GM21619 (cell line): ENCODE measurements at regions not wholly inside any gene's neighbourhood (a gene's known extent, or its start where the extent isn't known, plus 50 kb on each side); places are given as distances from the start of the nearest gene placed in this dataset.

Experiments
- ATAC-seq: cut with Tn5 transposase; IDR thresholded peaks from one replicate; pipeline ENCODE4 v1.9.1; 2021; ENCODE audit not compliant: unreplicated experiment

DNA sequence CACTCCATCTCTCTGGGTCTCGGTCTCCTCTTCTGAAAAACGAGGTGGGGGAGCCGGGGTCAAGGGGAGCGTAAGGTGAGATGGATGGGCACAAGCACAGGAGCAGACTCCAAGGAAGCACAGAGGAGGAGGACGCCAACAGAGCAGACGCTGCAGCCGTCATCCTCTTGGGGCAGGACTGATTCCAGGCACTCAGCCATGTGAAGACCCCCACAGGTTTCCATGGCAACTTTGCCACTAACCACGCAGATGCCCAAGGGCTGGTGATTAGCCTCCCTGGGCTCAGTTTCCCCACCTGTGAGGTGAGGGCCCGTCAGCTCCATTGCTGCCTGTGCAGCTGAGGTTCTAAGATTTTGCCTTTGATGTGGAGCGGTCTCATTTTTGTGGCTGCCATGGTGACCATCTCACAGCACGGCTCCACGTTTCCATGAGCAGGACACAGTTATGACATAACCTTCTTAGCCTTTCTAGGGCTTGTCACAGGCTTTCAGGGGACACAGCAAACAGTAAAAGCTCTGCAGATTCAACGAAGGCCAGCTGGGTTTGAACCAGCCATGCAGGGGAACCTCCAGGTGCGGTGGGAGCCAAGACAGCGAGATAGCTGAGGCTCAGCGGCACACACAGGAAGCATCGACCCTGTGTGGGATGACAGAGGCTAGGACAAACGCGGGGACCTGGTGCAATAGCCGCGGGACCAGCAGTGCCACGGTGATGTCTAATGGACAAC lies 170.3 kb downstream of the NUP210 start:
- ATAC-seq, result no peak

DNA sequence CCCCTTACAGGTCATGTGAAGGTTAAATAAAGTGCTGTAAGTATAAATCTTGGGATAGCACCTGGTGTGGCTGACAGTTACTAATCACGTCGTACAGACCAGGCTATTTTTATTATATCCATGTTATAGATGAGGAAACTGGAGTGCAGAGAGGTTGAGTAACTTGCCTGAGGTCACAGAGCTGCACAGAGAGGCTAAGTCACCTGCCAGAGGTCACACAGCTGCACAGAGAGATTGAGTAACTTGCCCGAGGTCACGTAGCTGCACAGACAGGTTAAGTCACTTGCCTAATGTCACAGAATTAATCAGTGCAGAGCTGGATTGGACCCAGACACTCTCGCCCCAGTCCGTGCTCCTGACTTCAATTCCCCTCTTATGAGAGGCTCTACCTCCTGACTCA lies 171.5 kb downstream of the NUP210 start:
- no peak for ATAC-seq

DNA sequence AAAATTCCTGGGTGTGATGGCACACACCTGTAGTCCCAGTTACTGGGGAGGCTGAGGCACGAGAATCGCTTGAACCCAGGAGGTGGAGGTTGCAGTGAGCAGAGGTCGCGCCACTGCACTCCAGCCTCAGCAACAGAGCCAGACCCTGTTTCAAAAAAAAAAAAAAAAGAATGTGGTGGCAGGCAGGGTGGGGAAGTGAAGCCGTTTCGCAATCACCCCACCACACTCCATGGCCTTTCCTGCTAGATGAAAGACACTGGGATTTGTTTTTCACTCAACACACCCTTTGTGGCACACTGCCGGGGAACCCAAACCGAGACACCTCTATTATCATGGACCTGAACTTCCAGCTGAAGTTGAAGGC lies 172.4 kb upstream of the IQSEC1 start:
- ATAC-seq, result no peak

DNA sequence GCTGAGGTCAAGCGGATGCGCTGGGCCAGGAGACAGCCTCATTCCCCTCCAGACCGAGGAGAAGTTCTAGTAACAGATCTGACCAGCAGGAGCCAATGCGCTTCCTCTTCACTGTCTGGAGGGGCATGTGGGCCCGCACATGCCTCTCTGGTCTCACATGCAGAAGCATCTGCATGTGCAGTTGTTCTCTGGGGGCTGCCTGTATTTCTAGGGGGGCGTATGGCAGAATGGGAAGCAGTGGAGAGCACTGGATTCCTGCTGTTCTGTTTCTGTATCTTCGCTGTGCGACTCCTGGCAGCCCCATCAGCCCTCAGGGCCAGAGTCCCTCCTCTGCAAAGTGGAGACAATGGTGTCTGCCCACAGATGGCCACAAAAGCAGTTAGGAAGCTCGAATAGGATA lies 170.4 kb upstream of the IQSEC1 start:
- ATAC-seq, result no peak

DNA sequence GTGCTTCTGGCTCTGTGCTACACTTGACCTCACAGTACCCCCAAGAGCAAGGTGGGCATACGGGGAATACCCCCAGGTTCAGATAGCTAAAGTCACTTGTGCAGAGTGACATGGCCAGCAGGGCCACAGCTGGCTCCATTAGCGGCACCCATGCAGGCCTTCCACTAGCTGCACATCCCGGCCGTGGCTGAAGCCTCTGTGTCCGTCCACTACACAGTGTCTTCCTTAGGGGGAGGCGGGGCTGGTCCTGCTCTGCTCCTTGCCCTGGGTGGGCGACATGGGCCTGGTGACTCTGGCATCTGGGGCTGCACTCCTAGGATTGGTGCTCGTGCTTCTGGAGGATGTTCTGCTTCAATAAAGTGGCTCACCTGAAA lies 169.1 kb upstream of the IQSEC1 start:
- ATAC-seq, result no peak

DNA sequence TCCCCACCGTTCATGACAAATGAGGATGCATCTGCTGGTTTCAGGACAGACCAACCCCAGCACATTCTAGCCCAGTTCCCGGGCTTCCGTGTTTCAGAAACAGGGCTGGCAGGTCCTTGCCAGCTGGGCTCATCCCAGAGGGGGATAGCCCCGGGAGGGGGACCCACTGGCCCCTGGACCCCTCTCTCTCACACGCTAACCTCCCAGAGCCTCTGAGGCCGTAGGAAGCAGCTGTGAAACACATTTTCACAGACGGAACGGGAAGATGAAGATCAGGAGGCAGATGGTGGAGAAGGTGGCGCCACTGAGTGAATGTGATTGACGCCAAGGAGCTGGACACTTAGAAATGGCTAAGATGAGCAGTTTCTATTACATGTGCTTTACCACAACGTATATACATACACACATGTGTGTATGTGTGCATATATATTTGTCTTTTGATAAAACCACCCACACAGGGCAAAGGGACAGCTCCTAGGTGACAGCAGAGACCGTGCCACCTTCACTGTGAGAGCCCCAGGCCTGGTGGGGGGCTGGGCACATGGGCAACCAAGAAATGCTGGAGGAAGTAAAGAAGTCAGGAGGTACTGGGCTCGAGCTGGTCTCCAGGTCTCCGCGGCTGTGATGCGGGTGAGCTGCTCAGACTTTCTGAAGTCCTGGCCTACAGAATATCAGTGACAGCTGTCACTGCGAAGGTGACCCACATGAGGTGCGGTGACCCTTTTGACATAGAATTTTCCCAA lies 168.6 kb upstream of the IQSEC1 start:
- no peak for ATAC-seq

DNA sequence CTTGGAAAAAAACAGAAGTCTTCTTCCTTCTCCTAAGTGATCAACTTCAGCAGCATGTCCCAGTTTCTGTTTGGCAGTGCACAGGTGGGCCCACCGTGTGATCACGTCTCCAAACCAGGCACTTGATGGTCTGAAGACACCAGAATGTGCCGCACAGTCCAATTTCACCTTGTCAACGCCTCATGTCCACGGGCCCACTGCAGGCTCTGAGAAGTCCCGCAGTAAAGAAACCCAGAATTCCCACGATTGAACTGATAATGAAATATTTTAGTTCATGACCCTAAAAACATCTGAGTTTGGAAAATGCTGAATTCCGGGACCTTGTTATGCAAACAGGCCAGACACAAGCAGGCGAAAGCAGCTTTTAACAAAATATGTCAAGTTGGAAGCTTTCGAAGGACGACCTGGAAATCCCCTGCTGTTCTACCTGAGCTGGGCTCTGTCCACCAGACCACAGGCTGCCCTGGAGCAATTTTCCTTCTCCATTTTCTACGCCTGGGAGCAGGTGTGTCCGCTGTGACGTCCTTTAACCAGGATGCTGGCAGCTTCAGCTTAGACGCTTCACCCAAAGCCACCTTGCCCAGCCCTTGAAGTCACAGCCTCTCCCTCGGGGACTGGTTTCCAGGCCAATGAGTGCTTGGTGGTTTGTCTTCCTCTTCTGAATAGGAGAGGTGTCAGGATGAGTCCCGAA lies 167.8 kb upstream of the IQSEC1 start:
- no peak for ATAC-seq

DNA sequence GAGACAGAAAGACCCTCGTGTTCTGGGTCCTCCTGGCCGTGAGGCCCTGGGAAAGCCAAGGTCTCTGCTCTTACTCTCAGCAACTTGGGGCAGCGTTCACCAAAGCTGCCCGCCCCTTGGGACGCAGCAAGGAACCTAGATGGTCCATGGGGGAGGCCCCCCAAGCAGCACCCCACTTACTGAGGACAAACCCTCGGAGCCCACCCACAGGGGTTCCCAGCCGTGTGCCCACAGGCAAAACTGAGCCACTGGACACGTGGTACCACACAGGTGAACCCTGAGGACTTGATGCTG lies 166.2 kb upstream of the IQSEC1 start:
- ATAC-seq, result no peak

DNA sequence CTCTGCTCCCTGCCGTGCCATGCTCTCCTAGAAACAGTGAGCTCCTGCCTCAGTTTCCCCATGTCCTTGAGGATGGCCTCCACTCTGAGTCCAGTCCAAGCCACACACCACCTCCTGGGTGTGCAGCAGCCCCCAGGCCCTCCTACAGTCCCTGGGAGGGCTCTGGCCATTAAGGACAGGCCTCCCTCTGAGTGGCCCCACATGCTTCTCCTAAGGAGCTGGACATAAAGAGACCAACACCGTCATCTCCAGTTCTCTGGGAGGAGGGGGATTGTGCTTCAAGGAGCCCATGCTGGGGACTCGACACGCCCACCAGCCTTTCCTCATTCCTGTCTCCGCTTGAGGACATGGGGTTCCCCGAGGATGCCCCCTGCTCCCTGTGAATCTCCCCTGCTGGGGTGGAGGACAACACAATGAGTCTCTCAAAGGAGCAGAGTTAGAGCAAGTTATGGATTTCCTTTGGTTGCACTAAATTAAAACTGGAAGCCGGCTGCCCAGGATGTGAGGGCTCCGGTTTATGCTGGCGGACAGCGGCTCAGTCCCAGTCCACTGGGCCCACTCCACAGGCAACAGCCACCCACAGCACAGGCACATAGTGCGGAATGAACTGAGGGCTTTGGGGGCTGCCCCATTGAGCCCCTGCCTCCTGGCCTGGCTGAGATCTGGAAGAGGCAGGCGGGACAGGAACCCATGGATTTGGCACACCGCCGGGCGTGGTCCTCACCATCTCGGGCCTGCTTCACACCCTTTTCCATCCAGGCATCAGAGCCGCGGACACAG lies 165.6 kb upstream of the IQSEC1 start:
- no peak for ATAC-seq

DNA sequence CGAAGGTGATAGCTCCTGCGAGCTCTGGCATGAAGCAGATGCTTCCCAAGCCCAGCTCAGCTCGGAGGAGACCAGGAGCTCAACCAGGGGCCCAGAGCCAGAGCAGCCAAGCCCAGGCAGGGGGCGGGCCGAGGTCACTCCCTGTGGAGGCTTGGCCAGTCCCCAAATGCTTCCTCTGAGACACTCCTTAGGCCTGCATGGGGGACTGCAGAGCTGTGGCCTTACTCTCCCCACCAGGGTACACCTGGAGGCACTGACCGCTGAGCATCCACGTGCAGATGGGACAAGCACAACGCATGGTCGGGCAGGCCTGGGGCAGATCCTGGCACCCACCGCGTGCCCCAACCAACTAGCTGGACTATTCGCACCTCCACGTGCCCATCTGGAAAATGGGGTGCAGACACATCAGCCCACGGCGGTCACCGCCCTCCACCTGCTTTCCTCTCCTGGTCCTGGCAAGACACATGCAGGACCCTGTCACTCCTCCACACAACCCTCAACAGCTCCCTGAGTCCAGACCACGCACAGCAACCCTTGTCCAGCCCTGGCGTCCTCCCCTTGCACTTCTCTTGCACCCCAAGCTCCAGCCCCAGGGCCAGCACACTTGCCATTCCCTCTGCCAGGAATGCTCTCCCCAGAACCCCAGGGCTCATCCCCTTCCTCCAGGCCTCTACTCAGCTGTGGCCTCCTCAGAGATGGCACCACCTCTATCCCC lies 164.7 kb upstream of the IQSEC1 start:
- ATAC-seq, result no peak

DNA sequence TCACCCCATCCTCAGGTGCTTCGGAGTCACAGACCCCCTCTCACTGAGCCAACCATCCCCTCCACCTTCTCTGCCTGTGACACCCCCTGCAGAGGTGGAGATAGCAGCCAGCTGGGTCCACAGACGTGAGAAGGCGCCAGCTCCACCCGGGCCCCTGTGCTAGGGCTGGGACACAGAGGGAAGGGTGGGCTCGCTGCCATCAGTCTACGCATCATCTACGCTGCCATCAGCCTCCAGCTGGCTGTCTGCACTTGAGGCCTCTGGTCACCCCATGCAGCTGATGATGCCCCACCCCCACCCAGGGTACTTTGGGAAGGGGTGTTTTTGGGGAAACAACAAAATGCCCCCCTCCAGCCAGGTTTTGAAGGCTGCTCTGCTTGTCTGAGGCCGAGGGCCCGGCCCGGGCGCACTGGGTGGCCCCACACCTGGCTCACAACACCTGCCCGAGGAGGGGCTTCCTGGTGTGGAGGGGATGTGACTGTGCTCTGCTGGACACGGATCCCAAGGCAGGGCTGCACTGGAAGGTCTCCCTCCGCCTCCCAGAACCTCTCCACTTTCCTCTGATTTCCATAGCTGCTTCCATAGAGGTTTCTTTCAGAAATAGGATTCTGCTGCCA lies 163.4 kb upstream of the IQSEC1 start:
- no peak for ATAC-seq

DNA sequence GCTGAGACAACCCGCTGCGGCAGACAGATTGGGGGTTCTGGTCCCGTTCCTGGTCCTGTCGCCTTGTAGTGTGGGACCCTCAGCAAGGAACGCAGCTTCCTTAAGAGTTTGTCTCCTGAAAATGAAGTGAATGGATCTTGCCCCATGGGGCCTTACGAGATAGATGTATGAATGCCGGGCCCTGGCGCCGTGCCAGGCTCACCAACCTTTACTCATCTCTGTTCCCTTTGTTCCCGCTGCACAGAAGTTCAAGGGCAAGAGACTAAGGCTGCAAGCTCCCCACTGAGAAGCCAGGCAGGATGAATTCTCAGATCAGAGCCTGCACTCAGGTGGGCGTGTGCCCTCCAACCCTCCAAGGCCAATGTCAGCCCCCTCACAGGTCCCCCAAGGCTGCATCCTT lies 162.7 kb upstream of the IQSEC1 start:
- no peak for ATAC-seq

DNA sequence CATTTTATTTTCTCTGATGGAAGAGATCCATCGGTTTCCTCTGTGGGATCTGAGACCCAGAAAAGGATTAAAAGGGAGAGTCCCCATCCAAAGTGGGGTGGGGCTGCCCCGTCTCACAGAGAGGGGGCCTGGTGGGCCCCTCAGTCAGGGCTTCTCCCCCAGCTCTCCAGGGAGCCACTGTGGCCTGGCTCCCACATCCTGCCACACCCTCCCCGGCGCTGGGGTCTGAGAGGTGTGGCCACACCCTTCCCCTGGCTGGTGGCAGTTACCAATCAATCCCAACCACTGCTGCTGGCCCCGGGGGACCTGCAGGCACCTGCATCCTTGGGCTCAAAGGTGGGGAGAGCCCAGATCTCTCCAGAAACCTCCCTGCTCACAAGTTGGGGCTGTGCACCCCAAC lies 161.8 kb upstream of the IQSEC1 start:
- no peak for ATAC-seq

DNA sequence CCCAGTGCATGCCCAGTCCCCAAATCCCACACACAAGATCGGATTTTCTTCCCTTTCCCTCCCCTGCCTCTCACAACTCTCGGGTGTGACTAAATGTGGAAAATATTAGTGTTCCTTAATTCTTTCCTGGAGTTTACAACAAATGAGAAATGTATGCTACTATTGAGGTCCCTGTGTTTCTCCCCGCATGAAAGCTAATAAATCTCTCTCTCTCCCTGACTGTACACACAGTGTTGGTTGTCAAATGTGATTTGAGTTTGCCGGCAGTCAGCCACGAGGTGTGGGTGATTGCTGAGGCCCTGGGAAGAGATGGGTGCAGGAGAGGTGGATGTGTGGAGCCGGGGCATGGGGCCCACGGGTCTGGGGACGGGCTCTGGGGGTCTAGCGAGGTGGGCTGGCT lies 161.4 kb upstream of the IQSEC1 start:
- no peak for ATAC-seq

DNA sequence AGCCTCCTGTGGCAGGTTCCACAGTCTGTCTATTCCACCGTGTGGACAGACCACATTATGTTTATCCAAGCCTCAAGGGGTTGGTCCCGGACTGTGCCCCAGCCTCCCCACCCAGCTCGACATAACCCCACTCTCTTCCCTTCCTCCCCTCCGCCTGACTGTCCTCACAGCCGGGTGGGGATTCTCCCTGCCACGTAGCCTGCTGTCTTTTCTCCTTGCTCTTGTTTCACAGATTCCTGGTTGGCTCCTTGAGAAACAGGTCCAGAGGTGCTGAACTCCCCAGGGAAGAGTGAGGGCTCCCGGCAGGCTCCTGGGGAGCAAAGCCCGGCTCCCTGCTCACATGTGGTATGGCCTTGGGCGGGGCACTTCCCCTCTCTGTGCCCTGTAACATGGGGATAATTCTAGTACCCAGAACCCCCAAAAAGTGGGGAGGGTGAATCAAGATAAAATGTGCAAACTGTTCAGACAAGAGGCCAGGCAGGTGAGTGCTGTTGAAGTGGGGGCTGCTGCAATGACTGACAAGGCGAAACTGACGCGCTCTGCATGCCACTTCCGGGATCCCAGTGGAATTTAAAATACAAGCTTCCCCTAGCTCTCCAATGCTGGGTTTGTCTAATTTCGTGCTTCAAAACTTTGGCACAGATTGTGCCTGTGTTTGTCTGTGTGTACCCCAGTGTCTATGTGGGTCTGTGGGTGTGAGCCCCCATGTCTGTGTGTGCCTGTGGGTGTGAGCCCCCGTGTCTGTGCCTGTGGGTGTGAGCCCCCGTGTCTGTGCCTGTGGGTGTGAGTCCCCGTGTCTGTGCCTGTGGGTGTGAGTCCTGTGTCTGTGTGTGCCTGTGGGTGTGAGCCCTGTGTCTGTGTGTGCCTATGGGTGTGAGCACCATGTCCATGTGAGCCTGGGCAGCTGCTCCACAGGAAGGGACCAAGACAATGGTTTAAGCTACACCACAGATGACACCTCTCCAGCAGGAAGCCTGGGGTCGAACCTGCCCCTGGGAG lies 160.6 kb upstream of the IQSEC1 start:
- ATAC-seq, result no peak

DNA sequence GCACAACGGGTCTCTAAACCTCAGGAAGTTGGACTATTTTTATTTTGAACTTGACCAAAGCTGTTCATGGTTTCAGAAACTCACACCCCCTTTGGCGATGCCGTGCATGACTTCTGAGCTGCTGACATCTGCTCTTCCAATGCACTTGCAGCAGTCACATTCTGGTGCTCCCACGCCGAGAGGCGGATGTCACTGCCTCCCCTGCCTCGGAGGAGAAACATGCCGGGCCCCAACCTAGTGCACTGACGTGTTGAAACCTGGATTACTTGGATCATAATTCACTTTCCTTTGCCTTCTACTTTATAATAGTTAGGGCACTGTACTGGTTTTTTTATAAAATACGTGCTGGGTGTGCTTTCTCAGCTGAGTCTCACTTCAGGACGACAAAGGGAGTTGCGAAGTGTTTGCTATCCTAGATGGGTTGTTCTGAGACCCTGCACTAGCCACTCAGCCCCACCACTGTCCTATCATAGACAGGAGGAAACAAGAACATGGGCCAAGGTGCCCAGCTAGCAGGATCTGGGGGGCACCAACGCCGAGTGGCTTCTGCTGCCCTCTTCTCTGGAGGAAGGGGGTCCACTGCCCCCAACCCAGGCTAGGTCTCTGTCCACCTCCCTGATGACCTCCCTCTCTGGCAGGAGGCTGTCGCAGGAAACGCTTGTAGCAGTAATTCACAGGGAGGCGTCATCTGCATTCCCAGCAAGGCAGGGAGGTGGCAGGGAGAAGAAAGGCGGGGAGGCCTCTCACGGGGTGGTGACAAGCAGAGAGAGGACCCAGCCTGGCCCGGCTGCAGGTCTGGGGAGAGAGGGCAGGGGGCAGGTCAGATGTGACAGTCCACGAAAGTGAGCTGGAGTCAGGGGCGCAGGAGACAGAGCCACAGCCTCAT lies 158.8 kb upstream of the IQSEC1 start:
- ATAC-seq, result no peak

DNA sequence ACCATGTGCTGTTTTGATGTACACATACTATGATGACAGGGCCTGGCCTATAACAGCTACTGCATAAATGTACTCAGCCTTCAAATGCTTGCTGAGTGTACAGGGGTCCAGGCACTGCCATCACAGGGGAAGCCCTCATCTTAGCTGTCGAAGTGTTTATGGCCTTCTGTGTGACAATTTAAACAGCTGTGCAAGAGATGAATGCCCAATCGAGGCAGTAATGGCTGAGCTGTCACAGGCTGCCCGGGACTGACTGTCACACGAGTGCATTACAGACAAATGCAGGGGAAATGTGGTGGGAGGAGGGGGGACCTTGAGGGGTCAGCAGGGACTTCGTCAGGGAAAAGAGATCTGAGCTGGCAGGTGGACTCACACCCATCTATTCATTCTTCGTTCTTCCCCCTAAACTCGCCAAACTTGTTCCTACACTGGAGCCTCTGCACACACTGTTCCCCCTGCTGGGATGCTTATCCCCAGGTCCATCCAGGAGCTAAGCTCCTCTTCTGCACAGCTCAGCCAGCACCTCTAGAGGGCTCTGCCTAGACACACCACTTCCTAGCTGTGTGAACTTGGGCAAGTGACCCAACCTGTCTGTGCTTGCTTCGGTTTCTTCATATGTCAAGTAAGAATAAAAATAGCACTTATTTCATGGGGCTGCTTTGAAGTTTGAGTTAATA lies 156.2 kb upstream of the IQSEC1 start:
- ATAC-seq, result no peak

DNA sequence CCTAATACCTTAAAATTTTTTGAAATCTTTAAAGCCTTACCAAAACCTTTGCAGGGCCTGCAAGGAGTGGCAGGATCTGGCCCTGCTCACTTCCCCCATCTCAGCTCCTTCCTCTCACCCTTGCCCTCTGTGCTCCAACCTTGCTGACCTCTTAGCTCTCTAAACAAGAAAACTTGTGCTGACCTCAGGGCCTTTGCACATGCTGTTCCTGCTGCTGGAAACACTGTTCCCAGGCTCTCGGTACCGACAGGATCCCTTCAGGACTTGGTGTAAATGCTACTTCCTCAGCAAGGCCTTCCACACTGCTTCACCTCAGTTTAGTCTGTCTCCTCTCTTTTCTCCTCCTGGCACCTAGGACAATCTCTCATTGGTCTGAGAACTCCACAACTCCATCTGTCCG lies 155.4 kb upstream of the IQSEC1 start:
- ATAC-seq, result no peak
